IMR-90 (cell line): ENCODE measurements at regions not wholly inside any gene's neighbourhood (a gene's known extent, or its start where the extent isn't known, plus 50 kb on each side); places are given as distances from the start of the nearest gene placed in this dataset.

Experiments used
- ATAC-seq: fragments of 200-7000 bp; cut with Tn5 transposase; 2 replicates; pipeline ENCODE4 v1.9.1; 2020; ENCODE audit warnings: low read depth, mild to moderate bottlenecking, moderate library complexity
- BruUV-seq: library from RNA; stranded (reverse); fragments of 400-500 nt; replicated peaks from 2 replicates; lab custom pipeline; 2021; lab: Mats Ljungman, UMichigan
- CTCF ChIA-PET: fragments of 300-600 bp; formaldehyde crosslinking; extraction: SDS; loops from one replicate; lab custom pipeline; 2021; ENCODE audit warnings: antibody characterized with exemption; lab: Yijun Ruan, JAX
- POLR2A ChIA-PET: fragments of 300-600 bp; sonication (Branson Sonifier 250); formaldehyde crosslinking; loops from one replicate; lab custom pipeline; 2022; ENCODE audit warnings: antibody characterized with exemption; ENCODE audit not compliant: unreplicated experiment; lab: Charles Lee
- DNase-seq: peaks from one replicate; pipeline ENCODE4 v3.0.0; 2013
- H2AFZ ChIP-seq: replicated peaks from 2 replicates; pipeline ENCODE3; 2013; ENCODE audit warnings: low read length, mild to moderate bottlenecking; ENCODE audit not compliant: poor library complexity
- H2AK5ac ChIP-seq: 2 replicates; pipeline ENCODE4 v1.6.1; 2013; ENCODE audit warnings: low read depth, low read length, inconsistent platforms
- H2AK9ac ChIP-seq: replicated peaks from 2 replicates; pipeline ENCODE3; 2013; ENCODE audit warnings: mild to moderate bottlenecking, low read depth, low read length, moderate library complexity; ENCODE audit not compliant: poor library complexity
- H2BK120ac ChIP-seq: 2 replicates; pipeline ENCODE4 v1.6.1; 2013; ENCODE audit warnings: low read depth, low read length, inconsistent platforms
- H2BK15ac ChIP-seq: 3 replicates; pipeline ENCODE4 v1.6.1; 2013; ENCODE audit warnings: low read depth, low read length, inconsistent platforms
- H2BK20ac ChIP-seq: 2 replicates; pipeline ENCODE4 v1.6.1; 2013; ENCODE audit warnings: low read depth, mild to moderate bottlenecking, inconsistent platforms, low read length, moderate library complexity
- H2BK5ac ChIP-seq: 2 replicates; pipeline ENCODE4 v1.6.1; 2013; ENCODE audit warnings: mild to moderate bottlenecking, low read depth, low read length, inconsistent platforms; ENCODE audit not compliant: poor library complexity, severe bottlenecking
- H3K14ac ChIP-seq: replicated peaks from 2 replicates; pipeline ENCODE4 v1.6.1; 2013; ENCODE audit warnings: low read depth, low read length, inconsistent platforms
- H3K18ac ChIP-seq: 2 replicates; pipeline ENCODE4 v1.6.1; 2013; ENCODE audit warnings: low read depth, low read length, control low read depth
- H3K23ac ChIP-seq: 2 replicates; pipeline ENCODE4 v1.6.1; 2013; ENCODE audit warnings: low read depth, low read length, inconsistent platforms
- H3K27ac ChIP-seq: 2 replicates; pipeline ENCODE4 v1.5.1; 2013; ENCODE audit warnings: mild to moderate bottlenecking, control low read depth, low read length; ENCODE audit not compliant: insufficient read depth
- H3K27me3 ChIP-seq: 2 replicates; pipeline ENCODE4 v1.6.1; 2013; ENCODE audit warnings: low read length; ENCODE audit not compliant: control insufficient read depth, insufficient read depth
- H3K36me3 ChIP-seq: 2 replicates; pipeline ENCODE4 v1.6.1; 2013; ENCODE audit warnings: low read length, mixed read lengths; ENCODE audit not compliant: control insufficient read depth, insufficient read depth
- H3K4ac ChIP-seq: 2 replicates; pipeline ENCODE4 v1.6.1; 2013; ENCODE audit warnings: low read depth, low read length, inconsistent platforms
- H3K4me1 ChIP-seq: 2 replicates; pipeline ENCODE4 v1.6.1; 2013; ENCODE audit warnings: low read length, mixed read lengths; ENCODE audit not compliant: control insufficient read depth, insufficient read depth
- H3K4me2 ChIP-seq: 2 replicates; pipeline ENCODE4 v1.6.1; 2013; ENCODE audit warnings: low read depth, mild to moderate bottlenecking, control low read depth, low read length, moderate library complexity
- H3K4me3 ChIP-seq: 2 replicates; pipeline ENCODE4 v1.5.1; 2013; ENCODE audit warnings: low read depth, mild to moderate bottlenecking, control low read depth, low read length, moderate library complexity; ENCODE audit not compliant: insufficient read depth
- H3K56ac ChIP-seq: 2 replicates; pipeline ENCODE4 v1.6.1; 2013; ENCODE audit warnings: low read length, inconsistent platforms; ENCODE audit not compliant: insufficient read depth; ENCODE audit errors: extremely low read depth
- H3K79me1 ChIP-seq, 2 experiments: 2 replicates each; pipeline ENCODE4 v1.6.1; 2013; ENCODE audit warnings: low read length in 2 of 2, inconsistent platforms in 1 of 2, low read depth in 1 of 2
- H3K9ac ChIP-seq: 2 replicates; pipeline ENCODE4 v1.6.1; 2013; ENCODE audit warnings: low read depth, low read length, control low read depth
- H3K9me1 ChIP-seq: 2 replicates; pipeline ENCODE4 v1.6.1; 2013; ENCODE audit warnings: low read length, inconsistent platforms; ENCODE audit not compliant: insufficient read depth
- H3K9me3 ChIP-seq: 2 replicates; pipeline ENCODE4 v1.6.1; 2013; ENCODE audit warnings: low read length; ENCODE audit not compliant: control insufficient read depth, insufficient read depth
- H4K20me1 ChIP-seq: 2 replicates; pipeline ENCODE4 v1.6.1; 2013; ENCODE audit warnings: low read length, inconsistent platforms; ENCODE audit not compliant: insufficient read depth
- H4K5ac ChIP-seq: 2 replicates; pipeline ENCODE4 v1.6.1; 2013; ENCODE audit warnings: mild to moderate bottlenecking, low read depth, low read length, control low read depth
- H4K8ac ChIP-seq, 2 experiments: 2 replicates each; pipeline ENCODE4 v1.6.1; 2013; ENCODE audit warnings: low read depth in 2 of 2, low read length in 2 of 2, control low read depth in 1 of 2, inconsistent platforms in 1 of 2
- H4K91ac ChIP-seq: 2 replicates; pipeline ENCODE4 v1.6.1; 2013; ENCODE audit warnings: low read depth, low read length, inconsistent platforms; ENCODE audit not compliant: insufficient read depth
- BHLHE40 ChIP-seq: fragments of 150-350 bp; IDR thresholded peaks from 2 replicates; pipeline ENCODE4 v1.6.1; 2016; ENCODE audit warnings: mild to moderate bottlenecking, low read depth, low read length
- CEBPB ChIP-seq: IDR thresholded peaks from 2 replicates; pipeline ENCODE4 v1.6.1; 2012; ENCODE audit warnings: low read depth, low read length, improper control_type of control experiment
- CHD1 ChIP-seq: IDR thresholded peaks from 2 replicates; pipeline ENCODE4 v1.6.1; 2012; ENCODE audit warnings: low read depth, low read length, improper control_type of control experiment
- CTCF ChIP-seq: conservative IDR thresholded peaks from 2 replicates; pipeline ENCODE4 v1.5.1; 2012; ENCODE audit warnings: mild to moderate bottlenecking, low read depth, low read length, improper control_type of control experiment
- ELK1 ChIP-seq: fragments of 150-350 bp; IDR thresholded peaks from 2 replicates; pipeline ENCODE4 v1.6.1; 2016; ENCODE audit warnings: low read depth, mild to moderate bottlenecking, low read length, moderate library complexity, borderline replicate concordance
- FOS ChIP-seq: fragments of 150-350 bp; IDR thresholded peaks from 2 replicates; pipeline ENCODE4 v1.6.1; 2016; ENCODE audit warnings: low read depth, low read length
- MAFK ChIP-seq: IDR thresholded peaks from 2 replicates; pipeline ENCODE4 v1.6.1; 2012; ENCODE audit warnings: low read depth, low read length, improper control_type of control experiment
- MAZ ChIP-seq: IDR thresholded peaks from 2 replicates; pipeline ENCODE4 v1.6.1; 2012; ENCODE audit warnings: low read depth, mild to moderate bottlenecking, low read length, improper control_type of control experiment, moderate library complexity, borderline replicate concordance
- MXI1 ChIP-seq: IDR thresholded peaks from 2 replicates; pipeline ENCODE4 v1.6.1; 2012; ENCODE audit warnings: low read depth, mild to moderate bottlenecking, low read length, moderate library complexity, borderline replicate concordance
- NFE2L2 ChIP-seq: fragments of 150-350 bp; IDR thresholded peaks from 2 replicates; pipeline ENCODE4 v1.6.1; 2016; ENCODE audit warnings: low read depth, mild to moderate bottlenecking, low read length
- POLR2A ChIP-seq: IDR thresholded peaks from 2 replicates; pipeline ENCODE4 v1.6.1; 2012; ENCODE audit warnings: mild to moderate bottlenecking, low read depth, low read length
- RAD21 ChIP-seq: IDR thresholded peaks from 2 replicates; pipeline ENCODE4 v1.6.1; 2012; ENCODE audit warnings: low read length, improper control_type of control experiment
- RCOR1 ChIP-seq: IDR thresholded peaks from 2 replicates; pipeline ENCODE4 v1.6.1; 2012; ENCODE audit warnings: mild to moderate bottlenecking, low read length, improper control_type of control experiment; ENCODE audit not compliant: insufficient replicate concordance
- RFX5 ChIP-seq: IDR thresholded peaks from 2 replicates; pipeline ENCODE4 v1.8.0; 2012; ENCODE audit warnings: low read depth, mild to moderate bottlenecking, low read length, moderate library complexity
- SMC3 ChIP-seq: fragments of 150-350 bp; IDR thresholded peaks from 2 replicates; pipeline ENCODE4 v1.6.1; 2016; ENCODE audit warnings: low read depth, mild to moderate bottlenecking, antibody characterized with exemption, low read length, moderate library complexity
- USF2 ChIP-seq: fragments of 150-350 bp; IDR thresholded peaks from 2 replicates; pipeline ENCODE4 v1.6.1; 2017; ENCODE audit warnings: mild to moderate bottlenecking, antibody characterized with exemption, low read length, low read depth
- WGBS, 2 experiments: methylation state at CpG; one replicate each; pipeline versions ENCODE4 v1.1.5 to v1.1.7; 2013; ENCODE audit warnings: missing lambda C conversion rate in 2 of 2; ENCODE audit not compliant: insufficient read length in 1 of 2; ENCODE audit errors: extremely low coverage in 2 of 2; 5-methylcytosine and 5-hydroxymethylcytosine counted together
- dilution Hi-C: fragments of 300-500 bp; cut with HindIII; formaldehyde crosslinking; loops from one replicate; pipeline ENCODE4 v1.14.3; 2018; ENCODE audit warnings: low sequenced_read_pairs; ENCODE audit not compliant: unreplicated experiment
- in situ Hi-C: fragments of 300-500 bp; cut with MboI; formaldehyde crosslinking; loops from 3 replicates; pipeline ENCODE4 v1.14.3; 2019; ENCODE audit warnings: low sequenced_read_pairs, inconsistent platforms, mixed read lengths
- intact Hi-C: fragments of 100-400 bp; cut with micrococcal nuclease; formaldehyde crosslinking; loops from 2 replicates; pipeline ENCODE4 v1.10.0; 2022

- ChIA-PET CTCF (interaction anchor here (0.5 kb wide), 1 partner anchor 137 kb away, joined by 6 read pairs; no protein-coding TSS in a partner anchor), POLR2A (no interaction called here)
- H4K8ac ChIP-seq = no peak overlapping the region
- no CpG with 5 or more reads among the region's 4 CpGs for WGBS, 2 experiments
- in situ Hi-C loops = no loop called here
- H3K9ac ChIP-seq = no peak overlapping the region
- no peak overlapping the region for H2AK9ac ChIP-seq
- H3K4ac ChIP-seq = no peak overlapping the region
- 0 out of 2 replicates have a peak, but pooled peaks cover 2% of the 10 kb centered on the region for H3K4me1 ChIP-seq
- no peak overlapping the region for H4K91ac ChIP-seq
- no peak overlapping the region for H2AK5ac ChIP-seq
- H2BK5ac ChIP-seq = no peak overlapping the region
- H3K56ac ChIP-seq = no peak overlapping the region
- H2BK20ac ChIP-seq = no peak overlapping the region
- H3K18ac ChIP-seq = no peak overlapping the region
- H3K4me3 ChIP-seq = no peak overlapping the region
- no peaks in the 10 kb centered on the region for H3K36me3 ChIP-seq
- no peaks in the 10 kb centered on the region for H3K9me3 ChIP-seq
- no peaks in the 10 kb centered on the region for H3K9me1 ChIP-seq
- H4K5ac ChIP-seq = no peak overlapping the region
- H3K79me1 ChIP-seq = no peaks in the 10 kb centered on the region
- no peak overlapping the region for H2BK15ac ChIP-seq
- H4K20me1 ChIP-seq = no peaks in the 10 kb centered on the region
- BruUV-seq = no TSS peak
- H2AFZ ChIP-seq = no peak overlapping the region
- H3K27ac ChIP-seq = no peak overlapping the region
- H3K14ac ChIP-seq = no peak overlapping the region
- no peak for DNase-seq
- H3K23ac ChIP-seq = no peak overlapping the region
- dilution Hi-C loops = no loop called here
- no peaks in the 10 kb centered on the region for H3K27me3 ChIP-seq
- no peak overlapping the region for H3K4me2 ChIP-seq
- ATAC-seq = no peak
- intact Hi-C loops = no loop called here
- no peak overlapping the region for H2BK120ac ChIP-seq
- TF ChIP-seq RCOR1 = no peak
- no peak for TF ChIP-seq RFX5
- no peak for TF ChIP-seq ELK1
- TF ChIP-seq MAFK = no peak
- no peak for TF ChIP-seq SMC3
- TF ChIP-seq NFE2L2 = no peak
- TF ChIP-seq FOS = no peak
- no peak for TF ChIP-seq CTCF
- TF ChIP-seq RAD21 = no peak
- no peak for TF ChIP-seq CHD1
- no peak for TF ChIP-seq CEBPB
- TF ChIP-seq USF2 = no peak
- no peak for TF ChIP-seq BHLHE40
- no peak for TF ChIP-seq MAZ
- TF ChIP-seq POLR2A = no peak
- no peak for TF ChIP-seq MXI1
Observed at GRCh38 chr6:14858808-14859207, 387.1 kb upstream of the JARID2 start.
